ENCODE measurements at regions not wholly inside any gene's neighbourhood (a gene's known extent, or its start where the extent isn't known, plus 50 kb on each side); places are given as distances from the start of the nearest gene placed in this dataset.
"Not testable (repeated sequence)": the region's sequence is repeated elsewhere in the genome, so short reads cannot be mapped to it uniquely, and the experiment has no call there.

GRCh38 chr11:64438986-64439771 lies 80.2 kb downstream of the RPS6KA4 start:
- Mint-ChIP-seq H3K27me3 (ENCODE audit: low read depth) (no peaks in the 10 kb centered on the region), H3K4me1 (peaks cover 16% of the 10 kb centered on the region), H3K4me3 (no peak overlapping the region), H3K27ac (peak overlapping the region; percentile 71), H3K36me3 (no peaks in the 10 kb centered on the region), H3K9me3 (no peaks in the 10 kb centered on the region)
- DNase-seq (ENCODE audit: low spot score in 2 of 2, unreplicated experiment in 2 of 2), result no peak
- TF ChIP-seq CTCF (IDR thresholded peaks at IDR 0.05; ENCODE audit: unreplicated experiment), result no peak

DNA sequence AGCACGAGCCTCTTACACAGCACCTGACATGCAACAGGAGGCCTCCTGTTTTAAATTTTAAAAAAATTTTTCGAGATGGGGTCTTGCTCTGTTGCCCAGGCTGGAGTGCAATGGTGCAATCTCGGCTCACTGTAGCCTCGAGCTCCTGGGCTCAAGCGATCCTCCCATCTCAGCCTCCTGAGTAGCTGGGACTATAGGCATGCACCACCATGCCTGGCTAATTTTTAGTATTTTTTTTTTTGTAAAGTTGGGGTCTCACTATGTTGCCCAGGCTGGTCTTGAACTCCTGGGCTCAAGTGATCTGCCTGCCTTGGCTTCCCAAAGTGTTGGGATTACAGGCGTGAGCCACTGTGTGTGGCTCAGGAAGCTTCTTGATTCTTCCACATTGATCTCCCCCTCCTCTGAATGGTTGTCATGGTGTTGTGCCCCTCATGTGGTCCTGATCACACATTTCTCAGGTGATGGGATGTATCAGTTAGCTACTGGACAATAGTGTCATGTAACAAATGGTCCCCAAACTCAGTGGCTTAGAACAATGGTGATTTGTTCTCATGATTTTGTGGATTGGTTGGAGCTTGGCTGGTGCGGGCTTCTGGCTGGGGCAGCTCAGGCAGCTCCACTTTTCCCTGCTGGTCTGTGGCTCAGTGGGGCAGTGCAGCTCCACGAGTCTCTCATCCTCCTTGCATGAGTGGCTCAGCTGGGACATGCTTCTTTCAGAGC lies 81.0 kb downstream of the RPS6KA4 start:
- not testable (repeated sequence) for H3K9me3 Mint-ChIP-seq; H3K4me3 Mint-ChIP-seq; H3K27ac Mint-ChIP-seq; H3K27me3 Mint-ChIP-seq (ENCODE audit: low read depth); H3K36me3 Mint-ChIP-seq; DNase-seq (ENCODE audit: low spot score in 2 of 2, unreplicated experiment in 2 of 2)
- peaks cover 16% of the 10 kb centered on the region for H3K4me1 Mint-ChIP-seq

DNA sequence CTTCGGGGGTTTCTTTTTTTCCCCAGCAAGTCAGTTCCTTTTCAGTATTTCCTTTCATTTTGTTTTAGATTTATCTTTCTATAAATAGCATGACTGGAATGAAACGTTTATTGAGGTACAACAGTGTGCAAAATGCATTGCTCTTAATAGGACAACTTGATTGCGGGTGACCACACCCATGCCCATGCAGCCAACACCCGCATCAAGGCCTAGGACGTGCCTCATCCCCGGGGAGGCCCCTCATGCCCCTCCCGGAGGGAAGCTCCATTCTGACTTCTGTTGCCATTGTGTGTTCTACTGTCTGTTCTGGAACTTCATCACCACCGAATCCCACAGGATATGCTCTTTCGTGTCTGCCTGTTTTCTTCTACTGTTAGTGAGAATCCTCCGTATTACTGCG lies 82.2 kb downstream of the RPS6KA4 start:
- no peak overlapping the region for H3K4me3 Mint-ChIP-seq
- H3K4me1 Mint-ChIP-seq, result peaks cover 16% of the 10 kb centered on the region
- no peak overlapping the region for H3K27ac Mint-ChIP-seq
- no peak for DNase-seq (ENCODE audit: low spot score in 2 of 2, unreplicated experiment in 2 of 2)
- no peaks in the 10 kb centered on the region for H3K36me3 Mint-ChIP-seq
- H3K9me3 Mint-ChIP-seq, result no peaks in the 10 kb centered on the region
- TF ChIP-seq CTCF (IDR thresholded peaks at IDR 0.05; ENCODE audit: unreplicated experiment), result no peak
- H3K27me3 Mint-ChIP-seq (ENCODE audit: low read depth), result no peaks in the 10 kb centered on the region

- H3K36me3 Mint-ChIP-seq, result no peaks in the 10 kb centered on the region
- no peaks in the 10 kb centered on the region for H3K27me3 Mint-ChIP-seq (ENCODE audit: low read depth)
- no peak for TF ChIP-seq CTCF (IDR thresholded peaks at IDR 0.05; ENCODE audit: unreplicated experiment)
- no peak overlapping the region for H3K4me3 Mint-ChIP-seq
- no peak overlapping the region for H3K27ac Mint-ChIP-seq
- H3K9me3 Mint-ChIP-seq, result no peaks in the 10 kb centered on the region
- H3K4me1 Mint-ChIP-seq, result peaks cover 14% of the 10 kb centered on the region
- DNase-seq (ENCODE audit: low spot score in 2 of 2, unreplicated experiment in 2 of 2), result no peak
These were observed 84.0 kb downstream of the RPS6KA4 start for GRCh38 chr11:64443001-64443400.

GRCh38 chr11:64444838-64445441 lies 86.0 kb downstream of the RPS6KA4 start:
- Mint-ChIP-seq H3K27ac (no peak overlapping the region), H3K4me3 (no peak overlapping the region), H3K27me3 (ENCODE audit: low read depth) (peaks cover 3% of the 10 kb centered on the region)

More at GRCh38 chr11:64444838-64445441, 86.0 kb downstream of the RPS6KA4 start:
- DNase-seq (ENCODE audit: low spot score in 2 of 2, unreplicated experiment in 2 of 2), result no peak
- peaks cover 18% of the 10 kb centered on the region for H3K4me1 Mint-ChIP-seq
- TF ChIP-seq CTCF (IDR thresholded peaks at IDR 0.05; ENCODE audit: unreplicated experiment), result no peak
- no peaks in the 10 kb centered on the region for H3K9me3 Mint-ChIP-seq
- H3K36me3 Mint-ChIP-seq, result no peaks in the 10 kb centered on the region

Measured in mesothelial cell of epicardium (in vitro differentiated cells).